GM12874 (cell line): ENCODE measurements at regions not wholly inside any gene's neighbourhood (a gene's known extent, or its start where the extent isn't known, plus 50 kb on each side); places are given as distances from the start of the nearest gene placed in this dataset.

Experiments used
- CTCF ChIP-seq: IDR thresholded peaks from 2 replicates; pipeline ENCODE4 v1.5.1; 2011; ENCODE audit warnings: low read depth, mild to moderate bottlenecking, control low read depth, low read length, moderate library complexity; ENCODE audit not compliant: insufficient read depth

GRCh38 chr1:30605441-30605920, 117.9 kb downstream of the MATN1 start:
- TF ChIP-seq CTCF: no peak

GRCh38 chr1:30604801-30605440, 118.5 kb downstream of the MATN1 start:
- no peak for TF ChIP-seq CTCF

- no peak for TF ChIP-seq CTCF
These were observed 120.1 kb downstream of the MATN1 start for GRCh38 chr1:30603081-30603858.

GRCh38 chr1:30601316-30602085, 121.9 kb downstream of the MATN1 start:
- TF ChIP-seq CTCF: no peak

- no peak for TF ChIP-seq CTCF
These were observed 122.7 kb downstream of the MATN1 start for GRCh38 chr1:30600706-30601105.

- TF ChIP-seq CTCF: no peak
These were observed 123.1 kb downstream of the MATN1 start for GRCh38 chr1:30600258-30600657.

GRCh38 chr1:30599721-30600120, 123.7 kb downstream of the MATN1 start:
- TF ChIP-seq CTCF: no peak
